ENCODE measurements at regions not wholly inside any gene's neighbourhood (a gene's known extent, or its start where the extent isn't known, plus 50 kb on each side); places are given as distances from the start of the nearest gene placed in this dataset.

DNA sequence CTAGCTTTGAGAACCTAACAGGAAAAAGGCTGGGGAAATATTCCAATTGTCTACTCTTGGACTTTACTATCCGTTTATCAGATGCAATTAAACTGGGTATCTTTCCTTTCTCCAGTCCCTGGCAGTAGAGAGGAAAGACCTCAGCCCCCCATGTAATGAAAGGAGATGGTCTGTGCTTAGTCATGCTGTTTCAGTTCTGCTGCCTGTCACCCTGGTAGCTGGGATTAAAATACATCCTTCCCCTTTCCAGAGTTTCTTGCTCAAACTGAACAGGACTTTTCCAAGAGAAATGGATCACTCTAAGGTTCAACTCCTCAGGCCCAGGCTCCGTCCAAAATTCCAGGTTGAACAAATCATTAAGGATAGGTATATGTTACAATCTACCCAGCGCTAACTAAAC lies 202.9 kb downstream of the PTEN start (continued):
- TF ChIP-seq KDM5A (IDR thresholded peaks at IDR 0.05; ENCODE audit: low read length) = no peak
- no peak for TF ChIP-seq ASH2L (IDR thresholded peaks at IDR 0.05; ENCODE audit: low read length)
- TF ChIP-seq CHD7 (IDR thresholded peaks at IDR 0.05; ENCODE audit: insufficient replicate concordance, low read length) = no peak

Measured in H1 (cell line).